HepG2 (cell line): ENCODE measurements at regions not wholly inside any gene's neighbourhood (a gene's known extent, or its start where the extent isn't known, plus 50 kb on each side); places are given as distances from the start of the nearest gene placed in this dataset.
A peak's percentile ranks its signal among the peaks of the same experiment; 100 is the strongest.

Experiments used
- ARNTL ChIP-seq: sonication (generic); formaldehyde crosslinking; IDR thresholded peaks from 2 replicates; pipeline ENCODE4 v1.4.0; 2020; ENCODE audit warnings: mild to moderate bottlenecking, missing genetic modification reagents
- CBX2 ChIP-seq, 2 experiments: fragments of 200-600 bp in 1 of 2; sonication (generic); formaldehyde crosslinking in 1 of 2; IDR thresholded peaks; 2 replicates each; pipeline versions ENCODE4 v1.7.0 to v1.8.1; 2018 to 2022; ENCODE audit warnings: low read depth in 2 of 2, low read length in 1 of 2, mild to moderate bottlenecking in 1 of 2, missing genetic modification reagents in 1 of 2
- FOSL1 ChIP-seq: sonication (generic); formaldehyde crosslinking; IDR thresholded peaks from 2 replicates; pipeline ENCODE4 v1.9.0; 2021; ENCODE audit warnings: missing genetic modification reagents, borderline replicate concordance
- FOXO1 ChIP-seq: sonication (generic); formaldehyde crosslinking; IDR thresholded peaks from 2 replicates; pipeline ENCODE4 v1.4.0; 2020; ENCODE audit warnings: missing genetic modification reagents
- GATAD2A ChIP-seq: IDR thresholded peaks from 2 replicates; pipeline ENCODE4 v1.6.1; 2016
- HBP1 ChIP-seq: IDR thresholded peaks from 2 replicates; pipeline ENCODE4 v1.6.1; 2016; ENCODE audit warnings: low read depth, control low read depth
- HNRNPK ChIP-seq: fragments of 200-400 bp; formaldehyde crosslinking; IDR thresholded peaks from 2 replicates; pipeline ENCODE4 v1.6.1; 2018; ENCODE audit warnings: low read length, low read depth, moderate library complexity, mild to moderate bottlenecking; ENCODE audit not compliant: poor library complexity, severe bottlenecking
- KLF16 ChIP-seq, 2 experiments: sonication (generic) in 1 of 2; formaldehyde crosslinking in 1 of 2; IDR thresholded peaks; 2 replicates each; pipeline versions ENCODE4 v1.6.1 to v1.8.0; 2016 to 2023; ENCODE audit warnings: missing genetic modification reagents in 2 of 2, missing compliant biosample characterization in 1 of 2
- MAF1 ChIP-seq: sonication (generic); formaldehyde crosslinking; IDR thresholded peaks from 2 replicates; pipeline ENCODE4 v1.5.0; 2020; ENCODE audit warnings: missing genetic modification reagents, borderline replicate concordance
- PPARG ChIP-seq: conservative IDR thresholded peaks from 2 replicates; pipeline ENCODE4 v1.6.1; 2016; ENCODE audit warnings: missing biosample characterization, missing genetic modification reagents
- REPIN1 ChIP-seq: sonication (generic); formaldehyde crosslinking; IDR thresholded peaks from 2 replicates; pipeline ENCODE4 v1.8.0; 2022; ENCODE audit warnings: missing genetic modification reagents, low read depth, mild to moderate bottlenecking, borderline replicate concordance
- RFX1 ChIP-seq: fragments of 450-650 bp; IDR thresholded peaks from 2 replicates; pipeline ENCODE4 v1.6.1; 2017
- STAG1 ChIP-seq: sonication (generic); formaldehyde crosslinking; IDR thresholded peaks from 2 replicates; pipeline ENCODE4 v1.4.0; 2020; ENCODE audit warnings: missing genetic modification reagents
- TFDP2 ChIP-seq: sonication (generic); formaldehyde crosslinking; IDR thresholded peaks from 2 replicates; pipeline ENCODE4 v1.4.0; 2020; ENCODE audit warnings: missing genetic modification reagents
- THAP7 ChIP-seq: sonication (generic); formaldehyde crosslinking; IDR thresholded peaks from 2 replicates; pipeline ENCODE4 v1.8.1; 2023; ENCODE audit warnings: mild to moderate bottlenecking, missing genetic modification reagents
- ZBTB3 ChIP-seq: sonication (generic); formaldehyde crosslinking; IDR thresholded peaks from 2 replicates; pipeline ENCODE4 v1.4.0; 2020; ENCODE audit warnings: low read depth, mild to moderate bottlenecking, moderate library complexity, missing genetic modification reagents, borderline replicate concordance
- ZFP41 ChIP-seq: sonication (generic); formaldehyde crosslinking; IDR thresholded peaks from 2 replicates; pipeline ENCODE4 v1.4.0; 2020; ENCODE audit warnings: mild to moderate bottlenecking, missing genetic modification reagents, borderline replicate concordance
- ZNF17 ChIP-seq: sonication (generic); formaldehyde crosslinking; IDR thresholded peaks from 2 replicates; pipeline ENCODE4 v1.5.0; 2020; ENCODE audit warnings: mild to moderate bottlenecking, missing genetic modification reagents
- ZNF256 ChIP-seq: sonication (generic); formaldehyde crosslinking; conservative IDR thresholded peaks from 2 replicates; pipeline ENCODE4 v1.4.0; 2020; ENCODE audit warnings: missing genetic modification reagents
- ZNF543 ChIP-seq: sonication (generic); formaldehyde crosslinking; IDR thresholded peaks from 2 replicates; pipeline ENCODE4 v1.4.0; 2020; ENCODE audit warnings: mild to moderate bottlenecking, missing genetic modification reagents
- ZNF558 ChIP-seq: sonication (generic); formaldehyde crosslinking; IDR thresholded peaks from 2 replicates; pipeline ENCODE4 v1.9.0; 2022; ENCODE audit warnings: mild to moderate bottlenecking, missing genetic modification reagents, borderline replicate concordance
- ZNF564 ChIP-seq: sonication (generic); formaldehyde crosslinking; IDR thresholded peaks from 2 replicates; pipeline ENCODE4 v1.8.1; 2023; ENCODE audit warnings: mild to moderate bottlenecking, missing genetic modification reagents
- ZNF570 ChIP-seq: sonication (generic); formaldehyde crosslinking; IDR thresholded peaks from 2 replicates; pipeline ENCODE4 v1.4.0; 2020; ENCODE audit warnings: mild to moderate bottlenecking, missing genetic modification reagents, borderline replicate concordance
- ZNF660 ChIP-seq: sonication (generic); formaldehyde crosslinking; IDR thresholded peaks from 2 replicates; pipeline ENCODE4 v1.5.1; 2020; ENCODE audit warnings: mild to moderate bottlenecking, low read depth, missing genetic modification reagents, borderline replicate concordance
- ZNF678 ChIP-seq: sonication (generic); formaldehyde crosslinking; IDR thresholded peaks from 2 replicates; pipeline ENCODE4 v1.4.0; 2020; ENCODE audit warnings: mild to moderate bottlenecking, missing genetic modification reagents
- ZNF781 ChIP-seq: sonication (generic); formaldehyde crosslinking; IDR thresholded peaks from 2 replicates; pipeline ENCODE4 v1.5.1; 2020; ENCODE audit warnings: borderline replicate concordance, mild to moderate bottlenecking, missing genetic modification reagents; ENCODE audit errors: not compliant biosample characterization
- ZSCAN21 ChIP-seq: sonication (generic); formaldehyde crosslinking; IDR thresholded peaks from 2 replicates; pipeline ENCODE4 v1.8.0; 2022; ENCODE audit warnings: mild to moderate bottlenecking, missing genetic modification reagents, moderate library complexity, borderline replicate concordance

DNA sequence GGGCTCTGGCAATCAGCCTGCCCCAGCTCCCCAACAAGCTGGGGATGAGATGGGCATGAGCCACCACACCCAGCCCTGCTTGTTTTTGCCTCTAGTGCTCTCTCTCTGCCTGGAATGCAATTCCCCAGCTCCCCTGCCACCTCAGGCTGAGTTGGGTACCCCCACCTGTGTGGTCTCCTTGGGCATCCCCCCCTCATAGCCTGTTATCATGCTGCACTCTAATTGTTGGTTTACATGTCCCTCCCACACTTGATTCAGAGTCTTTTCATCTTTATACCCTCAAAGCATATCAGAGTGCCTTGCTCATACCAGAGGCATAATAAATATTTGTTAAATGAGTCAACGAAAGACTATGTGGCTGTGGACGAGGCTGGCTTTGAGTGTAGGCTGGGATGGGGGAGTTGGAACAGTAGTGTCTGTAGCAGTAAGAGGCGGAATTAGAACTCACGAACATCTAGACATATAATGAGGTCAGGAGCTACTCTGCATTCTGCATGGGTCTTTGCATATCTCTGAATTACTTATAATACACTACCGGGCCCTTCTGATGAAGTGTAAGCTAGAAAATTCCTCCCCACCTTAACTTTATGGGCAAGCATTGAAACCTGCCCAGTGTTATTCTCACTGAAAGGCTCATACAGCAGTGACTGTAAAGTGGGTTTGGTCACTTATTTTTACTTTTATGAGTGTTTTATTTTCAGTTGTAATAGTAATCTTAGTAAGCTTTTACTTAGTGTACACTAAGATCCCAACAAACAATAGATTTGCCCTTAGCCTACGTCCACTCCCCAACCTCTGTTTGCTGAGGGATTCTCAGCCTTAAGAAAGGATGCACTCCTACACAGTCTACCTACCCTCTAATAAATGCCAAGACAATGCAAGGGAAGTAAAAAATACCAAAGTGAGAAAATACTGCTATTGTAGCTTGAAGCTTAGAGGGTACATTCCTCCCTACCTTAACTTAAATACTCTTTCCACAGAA lies 58.7 kb downstream of the EDN1 start (continued):
- no peak for TF ChIP-seq HNRNPK
- TF ChIP-seq KLF16 (CRISPR knock-in tag; IDR thresholded peaks at IDR 0.05), result 0 out of 4 replicates have a peak, but pooled peaks of 1 of the 2 experiments have one; percentile 49
- TF ChIP-seq REPIN1 (CRISPR knock-in tag), result no peak
- TF ChIP-seq ZNF564 (CRISPR knock-in tag), result no peak
- no peak for TF ChIP-seq ZNF256 (CRISPR knock-in tag)
- TF ChIP-seq ZSCAN21, result peak; percentile 39; the same call in 1 of the 2 replicates
- no peak for TF ChIP-seq ZNF570 (CRISPR knock-in tag)
- no peak for TF ChIP-seq TFDP2 (CRISPR knock-in tag)
- peak; percentile 90 for TF ChIP-seq GATAD2A
- no peak for TF ChIP-seq ZNF17
- TF ChIP-seq CBX2 (IDR thresholded peaks at IDR 0.05; ENCODE audit: low read depth, low read length), result no peak
- 0 out of 2 replicates have a peak, but pooled peaks have one; percentile 52 for TF ChIP-seq CBX2 (CRISPR knock-in tag; IDR thresholded peaks at IDR 0.05; ENCODE audit: low read depth)
- no peak for TF ChIP-seq MAF1 (CRISPR knock-in tag)
- TF ChIP-seq PPARG, result peak; percentile 73
- TF ChIP-seq ZBTB3 (CRISPR knock-in tag), result no peak
- no peak for TF ChIP-seq ZNF660 (CRISPR knock-in tag)
- no peak for TF ChIP-seq THAP7 (CRISPR knock-in tag)
- TF ChIP-seq ZNF781 (CRISPR knock-in tag), result no peak
- TF ChIP-seq ZNF543 (CRISPR knock-in tag), result no peak
- TF ChIP-seq STAG1, result peak; percentile 24; the same call in 1 of the 2 replicates
- TF ChIP-seq ARNTL (CRISPR knock-in tag), result peak; percentile 35; the same call in 1 of the 2 replicates
- peak; percentile 86 for TF ChIP-seq FOXO1 (CRISPR knock-in tag)
- TF ChIP-seq RFX1, result no peak
- no peak for TF ChIP-seq ZNF558 (CRISPR knock-in tag)
- TF ChIP-seq ZNF678 (CRISPR knock-in tag), result no peak
- TF ChIP-seq HBP1 (CRISPR knock-in tag), result no peak
- peak; percentile 99 for TF ChIP-seq FOSL1 (CRISPR knock-in tag)
- no peak for TF ChIP-seq ZFP41 (CRISPR knock-in tag)
